HG03060 (cell line): ENCODE measurements at regions not wholly inside any gene's neighbourhood (a gene's known extent, or its start where the extent isn't known, plus 50 kb on each side); places are given as distances from the start of the nearest gene placed in this dataset.
"Not testable (repeated sequence)": the region's sequence is repeated elsewhere in the genome, so short reads cannot be mapped to it uniquely, and the experiment has no call there.

Source experiments
- ATAC-seq: cut with Tn5 transposase; IDR thresholded peaks from one replicate; pipeline ENCODE4 v1.9.1; 2021; ENCODE audit warnings: low read depth, moderate number of reproducible peaks; ENCODE audit not compliant: unreplicated experiment

DNA sequence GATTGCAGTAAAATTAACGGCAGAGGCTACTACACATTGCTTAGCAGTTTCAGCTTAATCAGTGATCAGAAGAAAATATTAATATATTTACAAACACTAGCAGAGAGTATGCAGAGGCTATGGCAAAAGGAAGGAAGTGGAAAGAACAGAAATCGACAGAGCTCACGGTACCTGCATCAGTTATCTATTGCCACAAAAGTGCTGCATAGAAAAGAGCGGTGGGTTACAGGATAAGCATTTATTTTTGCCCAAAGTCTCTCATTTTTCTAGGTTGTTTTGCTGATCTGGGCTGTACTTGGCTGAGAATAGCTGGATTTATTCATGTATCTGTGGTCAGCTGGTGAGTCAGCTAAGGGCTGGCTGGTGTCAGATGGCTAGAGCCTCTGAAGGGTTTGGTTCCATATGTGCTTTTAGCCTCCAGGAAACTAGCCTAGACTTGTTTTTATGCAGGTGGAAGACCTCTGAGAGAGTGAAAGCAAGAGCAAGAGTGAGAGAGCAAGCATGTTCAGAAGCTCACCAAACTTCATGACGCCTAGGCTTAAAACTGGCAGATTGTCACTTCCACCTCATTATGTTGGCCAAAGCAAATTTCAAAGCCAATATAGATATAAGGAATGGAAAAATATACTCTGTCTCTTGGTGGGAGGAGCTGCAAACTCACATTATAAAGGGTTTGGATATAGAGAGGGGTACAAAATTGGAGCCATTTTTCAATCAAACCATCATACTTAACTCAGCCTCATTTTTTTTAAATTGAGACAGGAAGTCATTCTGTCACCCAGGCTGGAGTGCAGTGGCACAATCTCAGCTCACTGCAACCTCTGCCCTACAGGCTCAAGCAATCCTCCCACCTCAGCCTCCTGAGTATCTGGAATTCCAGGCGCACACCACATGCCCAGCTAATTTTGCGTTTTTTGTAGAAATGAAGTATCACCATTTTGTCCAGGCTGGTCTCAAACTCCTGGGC lies 153.2 kb upstream of the RPL34 start:
- peak; percentile 94 for ATAC-seq

- ATAC-seq: no peak
Measured at GRCh38 chr4:108465886-108466500, 154.4 kb upstream of the RPL34 start.

DNA sequence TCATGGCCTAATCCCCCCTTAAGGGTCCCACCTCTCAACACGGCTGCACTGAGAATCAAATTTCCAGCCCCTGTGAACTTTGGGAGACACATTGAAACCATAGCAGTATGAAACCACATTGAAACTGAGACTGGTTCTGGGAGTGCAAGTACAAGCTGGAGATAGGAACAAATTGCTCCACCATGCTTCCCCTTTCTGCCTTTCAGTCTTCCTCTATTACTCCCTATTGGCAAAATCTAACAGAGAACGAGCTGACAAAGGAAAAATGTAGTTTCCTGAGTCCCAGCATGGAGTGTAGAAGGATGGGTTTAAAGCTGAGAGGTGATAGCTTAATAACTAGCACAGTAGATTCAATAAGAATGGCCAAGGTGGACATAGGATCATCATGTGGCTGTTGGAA lies 161.7 kb upstream of the RPL34 start:
- ATAC-seq: no peak

- ATAC-seq: no peak
Measured at GRCh38 chr4:108454227-108454626, 166.1 kb upstream of the RPL34 start.

- ATAC-seq: no peak
Measured at GRCh38 chr4:108453366-108453765, 167.0 kb upstream of the RPL34 start.

GRCh38 chr4:108450236-108450898 lies 170.0 kb upstream of the RPL34 start:
- no peak for ATAC-seq

DNA sequence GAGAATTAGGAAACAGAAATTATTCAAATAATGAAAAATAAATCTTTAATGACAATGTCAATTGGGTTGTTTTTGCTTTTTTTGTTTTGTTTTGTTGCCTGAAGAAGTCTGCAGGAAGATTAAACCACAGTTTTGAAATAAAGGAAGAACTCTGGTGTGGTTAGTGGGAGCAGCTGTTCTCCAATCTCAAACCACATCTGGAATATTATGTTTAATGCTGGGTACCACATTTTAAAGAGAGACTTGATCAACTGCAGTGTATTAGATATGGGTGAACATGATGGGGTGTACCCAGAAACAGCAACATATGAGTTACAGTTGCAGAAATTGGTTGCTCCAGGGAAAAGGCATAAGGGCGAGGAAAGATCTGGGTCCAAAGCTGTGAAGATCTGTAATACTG lies 171.2 kb upstream of the RPL34 start:
- ATAC-seq: no peak

GRCh38 chr4:108446556-108446955 lies 173.8 kb upstream of the RPL34 start:
- ATAC-seq: no peak

- ATAC-seq: no peak
Measured at GRCh38 chr4:108445716-108446115, 174.7 kb upstream of the RPL34 start.

DNA sequence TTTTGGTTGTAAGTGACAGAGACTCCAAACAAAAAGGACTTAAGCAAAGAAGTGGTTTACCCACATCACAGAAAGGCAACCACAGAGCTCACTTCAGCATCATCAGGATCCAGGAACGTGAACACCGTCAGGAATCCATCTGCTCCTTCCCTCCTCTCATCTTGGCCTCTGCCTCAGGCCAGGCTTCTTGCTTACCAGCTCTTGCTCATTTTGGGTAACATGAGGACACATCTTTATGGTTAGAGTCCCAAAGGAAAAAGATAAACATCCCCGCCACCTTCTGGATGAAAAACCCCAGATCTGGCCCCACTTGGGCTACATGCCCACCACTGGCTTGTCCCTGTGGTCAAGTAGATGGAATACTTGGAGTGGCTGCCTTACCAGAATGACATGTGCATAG lies 176.8 kb upstream of the RPL34 start:
- ATAC-seq: no peak

GRCh38 chr4:108433832-108434231 lies 186.5 kb upstream of the RPL34 start:
- no peak for ATAC-seq

DNA sequence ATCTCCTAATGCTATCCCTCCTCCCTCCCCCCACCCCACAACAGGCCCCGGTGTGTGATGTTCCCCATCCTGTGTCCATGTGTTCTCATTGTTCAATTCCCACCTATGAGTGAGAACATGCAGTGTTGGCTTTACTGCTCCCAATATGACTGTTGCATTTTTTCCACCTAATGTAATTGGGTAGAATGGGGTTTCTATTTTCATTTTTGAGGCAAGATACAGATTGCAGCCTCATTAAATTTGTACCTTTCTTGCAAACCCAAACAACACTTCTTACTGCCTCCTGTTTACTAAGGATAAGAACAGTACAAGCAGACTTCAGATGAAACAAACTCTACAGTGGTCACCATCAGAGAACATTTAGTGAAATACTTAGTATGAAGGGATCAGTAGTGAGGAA lies 187.0 kb upstream of the RPL34 start:
- ATAC-seq: not testable (repeated sequence)

- no peak for ATAC-seq
Measured at GRCh38 chr4:108432418-108432817, 188.0 kb upstream of the RPL34 start.

DNA sequence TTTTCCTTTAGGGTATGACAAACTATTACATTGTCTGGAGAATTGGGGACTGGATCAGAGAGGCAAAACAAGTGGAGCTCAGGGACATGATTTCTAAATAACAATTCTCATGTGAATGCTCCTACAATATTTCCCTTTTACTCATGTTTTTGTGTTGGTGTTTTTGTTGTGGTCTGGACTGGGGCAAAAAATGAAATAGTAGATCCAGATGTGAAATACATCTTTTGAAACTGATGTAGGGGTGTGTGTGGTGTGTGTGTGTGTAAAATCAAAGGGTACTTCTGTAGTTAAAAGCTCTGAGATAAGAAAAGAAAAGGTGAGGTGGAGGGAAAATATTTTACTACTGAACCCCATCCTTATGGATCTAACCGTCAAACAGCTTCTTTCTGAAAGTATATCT lies 188.4 kb upstream of the RPL34 start:
- no peak for ATAC-seq

- ATAC-seq: no peak
Measured at GRCh38 chr4:108430921-108431320, 189.5 kb upstream of the RPL34 start.

- no peak for ATAC-seq
Measured at GRCh38 chr4:108429662-108430061, 190.7 kb upstream of the RPL34 start.

DNA sequence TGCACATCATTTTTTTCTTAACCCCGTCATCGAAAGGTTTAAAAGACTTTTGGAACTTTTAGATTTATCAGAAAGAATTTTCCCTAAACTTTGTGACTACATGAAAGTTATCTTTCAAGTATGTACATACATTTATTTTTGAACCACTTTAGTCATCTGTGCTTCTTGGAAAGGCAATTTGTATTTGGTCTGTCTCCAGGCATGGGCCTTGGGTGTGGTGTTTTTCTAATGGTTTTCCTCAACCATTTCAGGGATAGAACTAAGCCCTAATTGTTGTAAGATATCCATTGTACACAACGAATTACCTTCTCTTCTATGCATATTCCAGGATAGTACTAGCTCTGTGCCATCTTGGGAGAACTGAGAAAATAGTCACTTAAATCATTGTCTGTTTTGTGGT lies 191.5 kb upstream of the RPL34 start:
- no peak for ATAC-seq

DNA sequence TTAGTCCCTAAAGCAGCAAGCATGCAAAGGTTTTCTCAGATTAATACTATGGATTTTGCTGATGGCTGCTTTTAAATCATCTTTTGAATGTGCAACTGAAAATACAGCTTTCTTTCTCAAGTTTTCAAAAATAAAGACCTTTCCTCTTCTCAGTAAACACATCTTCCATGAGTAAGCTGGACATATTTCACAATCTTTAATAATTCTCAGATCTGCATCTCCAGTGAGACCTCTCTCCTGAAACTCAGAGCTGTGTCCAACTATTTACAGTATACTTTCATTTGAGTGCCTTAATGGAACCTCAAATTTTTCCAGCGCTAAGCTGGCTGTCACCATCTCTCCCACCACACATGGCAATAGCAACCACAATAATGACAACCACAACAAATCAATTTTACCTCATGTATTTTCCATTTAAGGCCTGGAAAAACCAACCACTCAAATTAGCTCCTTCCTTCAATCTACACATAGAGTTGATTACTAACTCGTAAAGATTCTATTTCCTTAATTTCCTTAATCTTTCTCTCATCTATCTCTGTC lies 192.4 kb upstream of the RPL34 start:
- no peak for ATAC-seq

GRCh38 chr4:108426493-108426892 lies 193.9 kb upstream of the RPL34 start:
- ATAC-seq: no peak

DNA sequence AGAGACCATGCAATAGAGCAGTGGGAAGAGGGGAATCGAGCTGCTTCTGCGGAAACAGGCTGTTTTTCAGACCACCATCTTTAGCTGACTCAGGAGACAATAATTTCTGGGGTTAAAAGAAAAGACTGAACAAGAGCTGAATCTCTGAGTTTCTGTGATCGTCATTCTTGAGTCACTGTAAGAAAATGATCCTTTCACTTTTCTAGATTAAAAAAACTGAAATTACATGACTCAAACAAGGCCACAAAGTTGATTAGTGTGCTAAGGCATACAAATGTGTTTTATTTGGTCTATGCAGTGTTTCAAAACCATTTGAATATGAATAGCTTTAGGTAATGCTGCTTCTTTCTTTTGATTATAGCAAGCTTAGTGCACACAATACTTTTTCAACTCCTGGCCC lies 194.4 kb upstream of the RPL34 start:
- ATAC-seq: no peak

DNA sequence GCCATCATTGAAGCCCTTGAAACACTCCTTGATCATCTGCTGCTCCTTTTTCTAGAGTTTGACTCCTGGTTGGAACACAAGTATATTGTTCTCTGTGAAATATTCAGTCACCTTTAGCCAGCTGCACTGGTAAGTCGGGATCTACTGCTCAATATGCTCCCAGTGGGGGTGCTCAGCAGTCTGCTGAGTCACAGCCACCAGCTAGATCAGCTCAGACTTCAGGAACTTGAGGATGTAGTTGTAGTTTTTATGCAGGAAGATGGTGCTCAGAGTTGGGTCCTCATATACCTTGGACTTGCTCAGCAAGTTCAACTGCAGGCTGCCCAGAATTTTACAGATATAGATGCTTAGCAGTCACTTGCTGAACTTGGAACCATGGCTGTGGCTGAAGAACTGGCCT lies 202.5 kb upstream of the RPL34 start:
- no peak for ATAC-seq
